ENCODE measurements at regions not wholly inside any gene's neighbourhood (a gene's known extent, or its start where the extent isn't known, plus 50 kb on each side); places are given as distances from the start of the nearest gene placed in this dataset.

- FAIRE-seq, result no peak
Observed at GRCh38 chr5:8675182-8675581, 806.2 kb downstream of the MTRR start.

- no peak for FAIRE-seq
Observed at GRCh38 chr5:8676695-8677094, 807.7 kb downstream of the MTRR start.

- FAIRE-seq, result no peak
Observed at GRCh38 chr5:8682381-8682780, 813.4 kb downstream of the MTRR start.

- no peak for FAIRE-seq
Observed at GRCh38 chr5:8683496-8683895, 814.5 kb downstream of the MTRR start.

GRCh38 chr5:8685704-8686103, 816.8 kb downstream of the MTRR start:
- FAIRE-seq, result no peak

GRCh38 chr5:8686707-8687106, 817.8 kb downstream of the MTRR start:
- FAIRE-seq, result no peak

GRCh38 chr5:8689773-8690172, 820.8 kb downstream of the MTRR start:
- no peak for FAIRE-seq

- FAIRE-seq, result no peak
Observed at GRCh38 chr5:8691221-8691620, 822.3 kb downstream of the MTRR start.

- no peak for FAIRE-seq
Observed at GRCh38 chr5:8693341-8693844, 824.4 kb downstream of the MTRR start.

GRCh38 chr5:8694545-8694944, 825.6 kb downstream of the MTRR start:
- no peak for FAIRE-seq

- no peak for FAIRE-seq
Observed at GRCh38 chr5:8695902-8696845, 827.2 kb downstream of the MTRR start.

GRCh38 chr5:8700222-8700621, 831.3 kb downstream of the MTRR start:
- no peak for FAIRE-seq

GRCh38 chr5:8700671-8701070, 831.7 kb downstream of the MTRR start:
- FAIRE-seq, result no peak

GRCh38 chr5:8701251-8701650, 832.3 kb downstream of the MTRR start:
- no peak for FAIRE-seq

GRCh38 chr5:8710426-8710930, 835.4 kb downstream of the SEMA5A start:
- FAIRE-seq, result no peak

GRCh38 chr5:8714198-8714597, 831.7 kb downstream of the SEMA5A start:
- FAIRE-seq, result no peak

GRCh38 chr5:8714861-8715260, 831.0 kb downstream of the SEMA5A start:
- FAIRE-seq, result no peak

GRCh38 chr5:8719796-8720195, 826.1 kb downstream of the SEMA5A start:
- FAIRE-seq, result no peak

GRCh38 chr5:8720506-8720905, 825.4 kb downstream of the SEMA5A start:
- FAIRE-seq, result no peak

- no peak for FAIRE-seq
Observed at GRCh38 chr5:8721536-8721935, 824.3 kb downstream of the SEMA5A start.

- no peak for FAIRE-seq
Observed at GRCh38 chr5:8726383-8727036, 819.4 kb downstream of the SEMA5A start.

GRCh38 chr5:8727396-8727795, 818.5 kb downstream of the SEMA5A start:
- FAIRE-seq, result no peak

- no peak for FAIRE-seq
Observed at GRCh38 chr5:8729437-8729836, 816.4 kb downstream of the SEMA5A start.

- FAIRE-seq, result no peak
Observed at GRCh38 chr5:8730194-8730593, 815.7 kb downstream of the SEMA5A start.

Data from endometrium (tissue), 2 donors.